ENCODE measurements at regions not wholly inside any gene's neighbourhood (a gene's known extent, or its start where the extent isn't known, plus 50 kb on each side); places are given as distances from the start of the nearest gene placed in this dataset.

- no peak for DNase-seq (ENCODE audit: low spot score)
Measured at GRCh38 chr3:177942911-177943310, 593.3 kb upstream of the KCNMB2 start.

GRCh38 chr3:177944228-177944661 is 592.0 kb upstream of the KCNMB2 start:
- no peak for DNase-seq (ENCODE audit: low spot score)

- DNase-seq (ENCODE audit: low spot score), result no peak
Measured at GRCh38 chr3:177946048-177946447, 590.2 kb upstream of the KCNMB2 start.

GRCh38 chr3:177946497-177946896 is 589.7 kb upstream of the KCNMB2 start:
- no peak for DNase-seq (ENCODE audit: low spot score)

GRCh38 chr3:177946936-177947335 is 589.3 kb upstream of the KCNMB2 start:
- no peak for DNase-seq (ENCODE audit: low spot score)

GRCh38 chr3:177947901-177948300 is 588.3 kb upstream of the KCNMB2 start:
- DNase-seq (ENCODE audit: low spot score), result no peak

GRCh38 chr3:177948716-177949425 is 587.4 kb upstream of the KCNMB2 start:
- no peak for DNase-seq (ENCODE audit: low spot score)

- no peak for DNase-seq (ENCODE audit: low spot score)
Measured at GRCh38 chr3:177959188-177959587, 577.0 kb upstream of the KCNMB2 start.

- peak; percentile 36 for DNase-seq (ENCODE audit: low spot score)
Measured at GRCh38 chr3:177960014-177960413, 576.2 kb upstream of the KCNMB2 start.

- no peak for DNase-seq (ENCODE audit: low spot score)
Measured at GRCh38 chr3:177960722-177961121, 575.5 kb upstream of the KCNMB2 start.

- DNase-seq (ENCODE audit: low spot score), result no peak
Measured at GRCh38 chr3:177961784-177962183, 574.5 kb upstream of the KCNMB2 start.

GRCh38 chr3:177966493-177966892 is 569.7 kb upstream of the KCNMB2 start:
- no peak for DNase-seq (ENCODE audit: low spot score)

GRCh38 chr3:177968891-177969290 is 567.3 kb upstream of the KCNMB2 start:
- DNase-seq (ENCODE audit: low spot score), result no peak

GRCh38 chr3:177973241-177973840 is 562.9 kb upstream of the KCNMB2 start:
- DNase-seq (ENCODE audit: low spot score), result no peak

- DNase-seq (ENCODE audit: low spot score), result no peak
Measured at GRCh38 chr3:177976241-177976640, 560.0 kb upstream of the KCNMB2 start.

- no peak for DNase-seq (ENCODE audit: low spot score)
Measured at GRCh38 chr3:177976866-177977265, 559.4 kb upstream of the KCNMB2 start.

GRCh38 chr3:177977381-177978158 is 558.7 kb upstream of the KCNMB2 start:
- no peak for DNase-seq (ENCODE audit: low spot score)

- no peak for DNase-seq (ENCODE audit: low spot score)
Measured at GRCh38 chr3:177978946-177979345, 557.3 kb upstream of the KCNMB2 start.

GRCh38 chr3:177979703-177980102 is 556.5 kb upstream of the KCNMB2 start:
- no peak for DNase-seq (ENCODE audit: low spot score)

GRCh38 chr3:177981576-177981975 is 554.7 kb upstream of the KCNMB2 start:
- no peak for DNase-seq (ENCODE audit: low spot score)

- DNase-seq (ENCODE audit: low spot score), result no peak
Measured at GRCh38 chr3:177982034-177982433, 554.2 kb upstream of the KCNMB2 start.

GRCh38 chr3:177983320-177983719 is 552.9 kb upstream of the KCNMB2 start:
- DNase-seq (ENCODE audit: low spot score), result no peak

All from cerebellar cortex (tissue), 1 donor.